Natural killer cell treated with Interleukin-12 subunit alpha and Interleukin-12 subunit beta and Interleukin-15 and Interleukin-18, amount 100 ng/mL, for 72 hours (primary cell): ENCODE measurements at regions not wholly inside any gene's neighbourhood (a gene's known extent, or its start where the extent isn't known, plus 50 kb on each side); places are given as distances from the start of the nearest gene placed in this dataset.

Source experiments
- ATAC-seq, 2 donors: fragments of 150-1000 bp; cut with Tn5 transposase in 1 of 2; sonication (Bioruptor Pico), chemical (Tn5 transposase) in 1 of 2; 2 replicates each; pipeline ENCODE4 v1.10.0; 2021
- DNase-seq: peaks from one replicate; pipeline ENCODE4 v3.0.0; 2022; ENCODE audit warnings: low spot score
- H3K27ac Mint-ChIP-seq, 2 donors: 1 replicate in 1 of 2; 2 replicates in 1 of 2; pipeline ENCODE4 v1.8.0; 2022; ENCODE audit warnings: mixed read lengths in 2 of 2, mild to moderate bottlenecking in 1 of 2, moderate library complexity in 1 of 2
- H3K27me3 Mint-ChIP-seq, 2 donors: 1 replicate in 1 of 2; 2 replicates in 1 of 2; pipeline ENCODE4 v1.8.0; 2022; ENCODE audit warnings: mixed read lengths in 2 of 2
- H3K36me3 Mint-ChIP-seq: one replicate; pipeline ENCODE4 v1.8.0; 2022; ENCODE audit warnings: mixed read lengths
- H3K4me1 Mint-ChIP-seq, 2 donors: 1 replicate in 1 of 2; 2 replicates in 1 of 2; pipeline ENCODE4 v1.8.0; 2022; ENCODE audit warnings: low read depth in 2 of 2, mixed read lengths in 2 of 2, mild to moderate bottlenecking in 1 of 2
- H3K4me3 Mint-ChIP-seq: one replicate; pipeline ENCODE4 v1.8.0; 2022; ENCODE audit warnings: mixed read lengths
- H3K9me3 Mint-ChIP-seq: 2 replicates; pipeline ENCODE4 v1.8.0; 2022; ENCODE audit warnings: mixed read lengths

- H3K27me3 Mint-ChIP-seq = no peaks in the 10 kb centered on the region
- H3K36me3 Mint-ChIP-seq = no peaks in the 10 kb centered on the region
These were observed 527.0 kb upstream of the CLINT1 start for GRCh38 chr5:158385982-158386381.

GRCh38 chr5:158384535-158385481 is 525.9 kb upstream of the CLINT1 start:
- Mint-ChIP-seq H3K4me3 (no peak overlapping the region), H3K27ac (no peak overlapping the region), H3K36me3 (no peaks in the 10 kb centered on the region), H3K9me3 (no peaks in the 10 kb centered on the region), H3K27me3 (no peaks in the 10 kb centered on the region), H3K4me1 (no peaks in the 10 kb centered on the region)
- DNase-seq (no peak), ATAC-seq (peak; percentile 60 to 73)

More at GRCh38 chr5:158385982-158386381, 527.0 kb upstream of the CLINT1 start:
- no peak overlapping the region for H3K27ac Mint-ChIP-seq
- H3K4me1 Mint-ChIP-seq = no peaks in the 10 kb centered on the region
- DNase-seq (no peak), ATAC-seq (no peak)
- H3K9me3 Mint-ChIP-seq = no peaks in the 10 kb centered on the region
- no peak overlapping the region for H3K4me3 Mint-ChIP-seq

- no peaks in the 10 kb centered on the region for H3K36me3 Mint-ChIP-seq
- H3K27me3 Mint-ChIP-seq = no peaks in the 10 kb centered on the region
- H3K9me3 Mint-ChIP-seq = no peaks in the 10 kb centered on the region
- ATAC-seq (no peak), DNase-seq (no peak)
- H3K27ac Mint-ChIP-seq = no peak overlapping the region
- H3K4me3 Mint-ChIP-seq = no peak overlapping the region
- no peaks in the 10 kb centered on the region for H3K4me1 Mint-ChIP-seq
These were observed 524.5 kb upstream of the CLINT1 start for GRCh38 chr5:158383486-158383885.

- H3K4me1 Mint-ChIP-seq = no peaks in the 10 kb centered on the region
- H3K4me3 Mint-ChIP-seq = no peak overlapping the region
- DNase-seq = no peak
- H3K36me3 Mint-ChIP-seq = no peaks in the 10 kb centered on the region
- no peak overlapping the region for H3K27ac Mint-ChIP-seq
- peak; percentile 88 to 90 for ATAC-seq
- no peaks in the 10 kb centered on the region for H3K27me3 Mint-ChIP-seq
- H3K9me3 Mint-ChIP-seq = no peaks in the 10 kb centered on the region
These were observed 523.5 kb upstream of the CLINT1 start for GRCh38 chr5:158382473-158382872.

- no peaks in the 10 kb centered on the region for H3K27me3 Mint-ChIP-seq
- no peaks in the 10 kb centered on the region for H3K9me3 Mint-ChIP-seq
- no peaks in the 10 kb centered on the region for H3K4me1 Mint-ChIP-seq
- DNase-seq (no peak), ATAC-seq (no peak)
- no peak overlapping the region for H3K27ac Mint-ChIP-seq
- H3K4me3 Mint-ChIP-seq = no peak overlapping the region
- no peaks in the 10 kb centered on the region for H3K36me3 Mint-ChIP-seq
These were observed 522.7 kb upstream of the CLINT1 start for GRCh38 chr5:158381614-158382160.

- Mint-ChIP-seq H3K4me1 (no peaks in the 10 kb centered on the region), H3K27ac (no peak overlapping the region), H3K9me3 (peaks cover 2% of the 10 kb centered on the region), H3K36me3 (no peaks in the 10 kb centered on the region), H3K4me3 (no peak overlapping the region), H3K27me3 (no peaks in the 10 kb centered on the region)
- no peak for DNase-seq
- ATAC-seq = no peak
These were observed 521.7 kb upstream of the CLINT1 start for GRCh38 chr5:158380661-158381060.

GRCh38 chr5:158378931-158379330 is 520.0 kb upstream of the CLINT1 start:
- H3K4me3 Mint-ChIP-seq = no peak overlapping the region
- H3K9me3 Mint-ChIP-seq = peaks cover 3% of the 10 kb centered on the region
- H3K36me3 Mint-ChIP-seq = no peaks in the 10 kb centered on the region
- H3K27ac Mint-ChIP-seq = no peak overlapping the region
- ATAC-seq (no peak), DNase-seq (no peak)
- no peaks in the 10 kb centered on the region for H3K4me1 Mint-ChIP-seq
- H3K27me3 Mint-ChIP-seq = no peaks in the 10 kb centered on the region

- no peaks in the 10 kb centered on the region for H3K4me1 Mint-ChIP-seq
- H3K4me3 Mint-ChIP-seq = no peak overlapping the region
- H3K9me3 Mint-ChIP-seq = peaks cover 3% of the 10 kb centered on the region
- DNase-seq (no peak), ATAC-seq (no peak)
- H3K27ac Mint-ChIP-seq = no peak overlapping the region
- peaks cover 0 to 8% of the 10 kb centered on the region in 2 donors for H3K27me3 Mint-ChIP-seq
- no peaks in the 10 kb centered on the region for H3K36me3 Mint-ChIP-seq
These were observed 517.7 kb upstream of the CLINT1 start for GRCh38 chr5:158376679-158377078.

- Mint-ChIP-seq H3K4me1 (no peaks in the 10 kb centered on the region), H3K9me3 (peaks cover 3% of the 10 kb centered on the region), H3K27me3 (peaks cover 0 to 8% of the 10 kb centered on the region in 2 donors), H3K4me3 (no peak overlapping the region), H3K36me3 (no peaks in the 10 kb centered on the region), H3K27ac (no peak overlapping the region)
- ATAC-seq (no peak), DNase-seq (no peak)
These were observed 516.6 kb upstream of the CLINT1 start for GRCh38 chr5:158375531-158375930.

- Mint-ChIP-seq H3K4me1 (no peaks in the 10 kb centered on the region), H3K36me3 (no peaks in the 10 kb centered on the region), H3K9me3 (peaks cover 3% of the 10 kb centered on the region), H3K27me3 (peaks cover 0 to 14% of the 10 kb centered on the region in 2 donors), H3K4me3 (no peak overlapping the region), H3K27ac (no peak overlapping the region)
- ATAC-seq (no peak), DNase-seq (no peak)
These were observed 514.9 kb upstream of the CLINT1 start for GRCh38 chr5:158373608-158374395.

- Mint-ChIP-seq H3K27me3 (peaks cover 0 to 14% of the 10 kb centered on the region in 2 donors), H3K27ac (no peak overlapping the region), H3K4me3 (no peak overlapping the region), H3K36me3 (no peaks in the 10 kb centered on the region), H3K9me3 (no peaks in the 10 kb centered on the region), H3K4me1 (no peaks in the 10 kb centered on the region)
- DNase-seq = no peak
- no peak for ATAC-seq
These were observed 510.3 kb upstream of the CLINT1 start for GRCh38 chr5:158369241-158369640.

- DNase-seq = no peak
- no peak for ATAC-seq
- H3K27ac Mint-ChIP-seq = no peak overlapping the region
- no peak overlapping the region for H3K4me3 Mint-ChIP-seq
- no peaks in the 10 kb centered on the region for H3K4me1 Mint-ChIP-seq
- H3K36me3 Mint-ChIP-seq = no peaks in the 10 kb centered on the region
- no peaks in the 10 kb centered on the region for H3K9me3 Mint-ChIP-seq
- H3K27me3 Mint-ChIP-seq = peaks cover 0 to 12% of the 10 kb centered on the region in 2 donors
These were observed 509.7 kb upstream of the CLINT1 start for GRCh38 chr5:158368686-158369085.

GRCh38 chr5:158364367-158364766 is 505.4 kb upstream of the CLINT1 start:
- no peaks in the 10 kb centered on the region for H3K9me3 Mint-ChIP-seq
- H3K36me3 Mint-ChIP-seq = no peaks in the 10 kb centered on the region
- no peak overlapping the region for H3K27ac Mint-ChIP-seq
- H3K4me3 Mint-ChIP-seq = no peak overlapping the region
- H3K4me1 Mint-ChIP-seq = no peaks in the 10 kb centered on the region
- peaks cover 0 to 3% of the 10 kb centered on the region in 2 donors for H3K27me3 Mint-ChIP-seq
- ATAC-seq (no peak), DNase-seq (no peak)

- no peak overlapping the region for H3K27ac Mint-ChIP-seq
- H3K9me3 Mint-ChIP-seq = peaks cover 9% of the 10 kb centered on the region
- DNase-seq (no peak), ATAC-seq (no peak)
- H3K36me3 Mint-ChIP-seq = peaks cover 4% of the 10 kb centered on the region
- peaks cover 2 to 7% of the 10 kb centered on the region in 2 donors for H3K27me3 Mint-ChIP-seq
- peaks cover 0 to 6% of the 10 kb centered on the region in 2 donors for H3K4me1 Mint-ChIP-seq
- H3K4me3 Mint-ChIP-seq = no peak overlapping the region
These were observed 496.0 kb upstream of the CLINT1 start for GRCh38 chr5:158354958-158355357.
